ENCODE measurements at regions not wholly inside any gene's neighbourhood (a gene's known extent, or its start where the extent isn't known, plus 50 kb on each side); places are given as distances from the start of the nearest gene placed in this dataset.

- TF ChIP-seq CTCF (conservative IDR thresholded peaks at IDR 0.05; ENCODE audit: low read length) (no peak), EZH2phosphoT487 (IDR thresholded peaks at IDR 0.05; ENCODE audit: borderline replicate concordance) (no peak)
Measured at GRCh38 chr21:28132713-28133112, 860.0 kb downstream of the LTN1 start.

All from Loucy (cell line).